GM10248 (cell line): ENCODE measurements at regions not wholly inside any gene's neighbourhood (a gene's known extent, or its start where the extent isn't known, plus 50 kb on each side); places are given as distances from the start of the nearest gene placed in this dataset.
A peak's percentile ranks its signal among the peaks of the same experiment; 100 is the strongest.
"Not testable (repeated sequence)": the region's sequence is repeated elsewhere in the genome, so short reads cannot be mapped to it uniquely, and the experiment has no call there.

ENCODE experiments used
- CTCF ChIA-PET: fragments of 300-600 bp; sonication (Branson Sonifier 250); formaldehyde crosslinking; extraction: SDS; loops from one replicate; lab custom pipeline; 2021; ENCODE audit warnings: antibody characterized with exemption; lab: Yijun Ruan, JAX
- POLR2A ChIA-PET: fragments of 350-650 bp; sonication (Branson Sonifier 250); formaldehyde crosslinking; extraction: SDS; loops from one replicate; lab custom pipeline; 2020; ENCODE audit warnings: antibody characterized with exemption; lab: Yijun Ruan, JAX
- DNase-seq: peaks from one replicate; pipeline ENCODE4 v3.0.0; 2012; ENCODE audit errors: extremely low spot score
- CTCF ChIP-seq: IDR thresholded peaks from 2 replicates; pipeline ENCODE4 v1.5.1; 2012; ENCODE audit warnings: mild to moderate bottlenecking, low read depth; ENCODE audit errors: extremely low read depth, missing control alignments, control extremely low read depth

- POLR2A ChIA-PET, result not testable (repeated sequence)
Measured at GRCh38 chr4:118539412-118540077, 145.6 kb upstream of the METTL14 start.

GRCh38 chr4:118556576-118556975 is 128.6 kb upstream of the METTL14 start:
- POLR2A ChIA-PET, CTCF ChIA-PET, DNase-seq: not testable (repeated sequence)

More at GRCh38 chr4:118539412-118540077, 145.6 kb upstream of the METTL14 start:
- CTCF ChIA-PET, DNase-seq: not testable (repeated sequence)
- peak; percentile 31 for TF ChIP-seq CTCF

- CTCF ChIA-PET, result no interaction called here
- no peak for TF ChIP-seq CTCF
- POLR2A ChIA-PET, result no interaction called here
- no peak for DNase-seq
Measured at GRCh38 chr4:118557298-118557851, 127.8 kb upstream of the METTL14 start.

GRCh38 chr4:118558188-118558587 is 127.0 kb upstream of the METTL14 start:
- POLR2A ChIA-PET, CTCF ChIA-PET, DNase-seq: not testable (repeated sequence)

GRCh38 chr4:118561559-118561958 is 123.6 kb upstream of the METTL14 start:
- CTCF ChIA-PET, DNase-seq: not testable (repeated sequence)

GRCh38 chr4:118566003-118566513 is 119.1 kb upstream of the METTL14 start:
- POLR2A ChIA-PET, DNase-seq, CTCF ChIA-PET: not testable (repeated sequence)

More at GRCh38 chr4:118561559-118561958, 123.6 kb upstream of the METTL14 start:
- POLR2A ChIA-PET, result not testable (repeated sequence)

GRCh38 chr4:118572991-118573390 is 112.2 kb upstream of the METTL14 start:
- DNase-seq, CTCF ChIA-PET, POLR2A ChIA-PET: not testable (repeated sequence)

- POLR2A ChIA-PET, DNase-seq, CTCF ChIA-PET: not testable (repeated sequence)
Measured at GRCh38 chr4:118574251-118574913, 110.8 kb upstream of the METTL14 start.

- CTCF ChIA-PET, DNase-seq, POLR2A ChIA-PET: not testable (repeated sequence)
Measured at GRCh38 chr4:118575057-118575456, 110.1 kb upstream of the METTL14 start.

GRCh38 chr4:118575726-118576125 is 109.5 kb upstream of the METTL14 start:
- CTCF ChIA-PET, POLR2A ChIA-PET, DNase-seq: not testable (repeated sequence)

- DNase-seq, CTCF ChIA-PET, POLR2A ChIA-PET: not testable (repeated sequence)
Measured at GRCh38 chr4:118576709-118577219, 108.4 kb upstream of the METTL14 start.
